HCT116 (cell line): ENCODE measurements at regions not wholly inside any gene's neighbourhood (a gene's known extent, or its start where the extent isn't known, plus 50 kb on each side); places are given as distances from the start of the nearest gene placed in this dataset.

Experiments
- ATAC-seq: fragments of 200-7000 bp; cut with Tn5 transposase; 2 replicates; pipeline ENCODE4 v1.9.1; 2020; ENCODE audit warnings: mild to moderate bottlenecking, moderate library complexity
- BruUV-seq: library from RNA; stranded (reverse); fragments of 400-500 nt; replicated peaks from 2 replicates; lab custom pipeline; 2021; lab: Mats Ljungman, UMichigan
- CTCF ChIA-PET: fragments of 300-600 bp; sonication (Branson Sonifier 250); formaldehyde crosslinking; loops from one replicate; lab custom pipeline; 2021; ENCODE audit warnings: antibody characterized with exemption; lab: Charles Lee
- POLR2A ChIA-PET: fragments of 300-600, 350-600 bp; sonication (Branson Sonifier 250); formaldehyde crosslinking; loops from one replicate; lab custom pipeline; 2021; ENCODE audit warnings: antibody characterized with exemption; lab: Charles Lee
- RAD21 ChIA-PET, 2 experiments: fragments of 300-600 bp; sonication (Branson Sonifier 250); formaldehyde crosslinking; loops; one replicate each; lab custom pipeline; 2023; ENCODE audit warnings: low total read pairs in 2 of 2; ENCODE audit not compliant: uncharacterized antibody in 2 of 2, unreplicated experiment in 2 of 2, low non-redundant PET in 1 of 2; lab: Charles Lee
- DNase-seq: peaks from one replicate; pipeline ENCODE4 v3.0.0-alpha.2; 2010; ENCODE audit warnings: low read depth, low spot score
- H2AFZ ChIP-seq: fragments of 200-600 bp; shearing (Covaris generic), sonication (generic); 2 replicates; pipeline ENCODE4 v1.6.1; 2017; ENCODE audit warnings: low read depth, mixed run types, mixed read lengths, antibody characterized with exemption, low read length; ENCODE audit not compliant: poor library complexity, severe bottlenecking
- H3K27ac ChIP-seq: 2 replicates; pipeline ENCODE4 v1.5.1; 2012; ENCODE audit warnings: low read depth, low read length
- H3K27me3 ChIP-seq: fragments of 200-600 bp; sonication (generic); 2 replicates; pipeline ENCODE4 v1.6.1; 2016; ENCODE audit warnings: mixed run types, low read length, mixed read lengths; ENCODE audit not compliant: insufficient read depth
- H3K36me3 ChIP-seq, 2 experiments: fragments of 200-500 bp in 1 of 2; fragments of 200-600 bp in 1 of 2; sonication (Bioruptor generic) in 1 of 2; sonication (generic) in 1 of 2; 2 replicates each; pipeline versions ENCODE4 v1.5.1 to v1.6.1; 2014 to 2016; ENCODE audit warnings: low read length in 2 of 2, inconsistent platforms in 1 of 2, mixed read lengths in 1 of 2, mixed run types in 1 of 2; ENCODE audit not compliant: insufficient read depth in 2 of 2, control insufficient read depth in 1 of 2
- H3K4me1 ChIP-seq, 2 experiments: fragments of 200-600 bp in 1 of 2; sonication (generic) in 1 of 2; 2 replicates each; pipeline versions ENCODE4 v1.5.1 to v1.6.1; 2012 to 2017; ENCODE audit warnings: low read length in 2 of 2, inconsistent platforms in 1 of 2, mild to moderate bottlenecking in 1 of 2, mixed read lengths in 1 of 2, mixed run types in 1 of 2, moderate library complexity in 1 of 2; ENCODE audit not compliant: insufficient read depth in 2 of 2, control insufficient read depth in 1 of 2
- H3K4me2 ChIP-seq: fragments of 200-600 bp; sonication (generic); 2 replicates; pipeline ENCODE4 v1.6.1; 2017; ENCODE audit warnings: mixed run types, low read length, mixed read lengths
- H3K4me3 ChIP-seq, 2 experiments: fragments of 200-600 bp in 1 of 2; sonication (generic) in 1 of 2; replicated peaks in 1 of 2; 2 replicates each; pipeline ENCODE4 v1.5.1; 2011 to 2016; ENCODE audit warnings: low read length in 2 of 2, control low read depth in 1 of 2, low read depth in 1 of 2, mild to moderate bottlenecking in 1 of 2, mixed read lengths in 1 of 2, mixed run types in 1 of 2
- H3K79me2 ChIP-seq: fragments of 200-600 bp; sonication (generic); 2 replicates; pipeline ENCODE4 v1.6.1; 2017; ENCODE audit warnings: mild to moderate bottlenecking, mixed run types, low read length, moderate library complexity, mixed read lengths; ENCODE audit not compliant: insufficient read depth
- H3K9ac ChIP-seq: fragments of 200-600 bp; sonication (generic); 2 replicates; pipeline ENCODE4 v1.6.1; 2016; ENCODE audit warnings: low read length, mixed read lengths
- H3K9me2 ChIP-seq: fragments of 200-600 bp; sonication (generic), shearing (Covaris generic); 2 replicates; pipeline ENCODE4 v1.6.1; 2017; ENCODE audit warnings: mixed run types, mild to moderate bottlenecking, moderate library complexity; ENCODE audit not compliant: insufficient read depth
- H3K9me3 ChIP-seq, 2 experiments: fragments of 200-500 bp in 1 of 2; fragments of 200-600 bp in 1 of 2; sonication (Bioruptor generic) in 1 of 2; sonication (generic) in 1 of 2; 2 replicates each; pipeline ENCODE4 v1.6.1; 2014 to 2017; ENCODE audit warnings: low read length in 2 of 2, mixed read lengths in 2 of 2, inconsistent platforms in 1 of 2, low read depth in 1 of 2, mild to moderate bottlenecking in 1 of 2, mixed run types in 1 of 2, moderate library complexity in 1 of 2; ENCODE audit not compliant: control insufficient read depth in 1 of 2, insufficient read depth in 1 of 2
- H4K20me1 ChIP-seq: fragments of 200-600 bp; sonication (generic), shearing (Covaris generic); 2 replicates; pipeline ENCODE4 v1.6.1; 2017; ENCODE audit warnings: mixed run types, mild to moderate bottlenecking, moderate library complexity; ENCODE audit not compliant: insufficient read depth
- CTCF ChIP-seq, 3 experiments: fragments of 200-600 bp in 1 of 3; sonication (generic) in 1 of 3; IDR thresholded peaks in 2 of 3; conservative IDR thresholded peaks in 1 of 3; 2 replicates each; pipeline ENCODE4 v1.5.1; 2012 to 2017; ENCODE audit warnings: low read depth in 2 of 3, low read length in 2 of 3, antibody characterized with exemption in 1 of 3, borderline replicate concordance in 1 of 3, control low read depth in 1 of 3, mild to moderate bottlenecking in 1 of 3, mixed read lengths in 1 of 3, mixed run types in 1 of 3, moderate library complexity in 1 of 3; ENCODE audit not compliant: insufficient read depth in 1 of 3
- EGR1 ChIP-seq: IDR thresholded peaks from 2 replicates; pipeline ENCODE4 v1.6.1; 2012; ENCODE audit warnings: low read depth
- FOSL1 ChIP-seq: IDR thresholded peaks from 2 replicates; pipeline ENCODE4 v1.6.1; 2012; ENCODE audit warnings: low read depth
- SP1 ChIP-seq: IDR thresholded peaks from 2 replicates; pipeline ENCODE4 v1.6.1; 2012; ENCODE audit warnings: low read depth
- intact Hi-C: fragments of 100-400 bp; cut with micrococcal nuclease; formaldehyde crosslinking; loops from 2 replicates; pipeline ENCODE4 v1.10.0; 2022

GRCh38 chr7:12094365-12094921 lies 116.7 kb upstream of the TMEM106B start:
- ATAC-seq (no peak), DNase-seq (no peak)
- intact Hi-C loops: no loop called here
- Histone ChIP-seq H3K4me3 (no peak overlapping the region), H4K20me1 (no peaks in the 10 kb centered on the region), H3K27me3 (no peaks in the 10 kb centered on the region), H3K4me1 (no peaks in the 10 kb centered on the region), H3K27ac (no peak overlapping the region), H3K4me2 (no peak overlapping the region), H3K79me2 (no peaks in the 10 kb centered on the region), H3K36me3 (no peaks in the 10 kb centered on the region), H3K9ac (no peak overlapping the region), H3K9me3 (no peaks in the 10 kb centered on the region), H2AFZ (no peak overlapping the region), H3K9me2 (no peaks in the 10 kb centered on the region)
- RAD21 ChIA-PET: no interaction called here
- POLR2A ChIA-PET: no interaction called here
- CTCF ChIA-PET: no interaction called here
- BruUV-seq: no TSS peak
- TF ChIP-seq CTCF (IDR thresholded peaks at IDR 0.05 in 2 of 3, conservative IDR thresholded peaks at IDR 0.05 in 1 of 3; ENCODE audit: borderline replicate concordance in 1 of 3, insufficient read depth in 1 of 3, low read depth in 2 of 3, low read length in 2 of 3): no peak
- TF ChIP-seq FOSL1: no peak

DNA sequence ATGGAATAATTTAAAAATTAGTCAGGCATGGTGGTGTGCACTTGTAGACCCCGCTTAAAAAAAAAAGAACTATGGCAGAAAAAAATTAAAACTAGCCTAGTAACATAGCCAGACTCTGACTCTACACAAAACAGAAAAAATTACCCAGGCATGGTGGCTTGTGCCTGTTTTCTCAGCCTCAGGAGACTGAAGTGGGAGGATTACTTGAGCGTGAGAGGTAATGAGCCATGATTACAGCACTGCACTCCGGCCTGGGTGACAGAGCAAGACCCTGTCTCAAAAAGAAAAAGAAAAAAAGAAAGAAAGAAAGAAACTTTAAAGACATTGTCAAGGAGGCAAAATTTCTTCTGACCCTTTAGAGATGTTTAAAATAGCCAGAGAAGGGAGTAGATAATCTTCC lies 109.0 kb upstream of the TMEM106B start:
- ChIA-PET CTCF (no interaction called here), RAD21 (no interaction called here), POLR2A (no interaction called here)
- Histone ChIP-seq H2AFZ (peak overlapping the region; percentile 32), H3K36me3 (no peaks in the 10 kb centered on the region), H3K4me3 (no peak overlapping the region), H3K27ac (no peak overlapping the region), H3K9ac (no peak overlapping the region), H3K4me2 (no peak overlapping the region), H4K20me1 (no peaks in the 10 kb centered on the region), H3K9me2 (no peaks in the 10 kb centered on the region), H3K9me3 (no peaks in the 10 kb centered on the region), H3K27me3 (no peaks in the 10 kb centered on the region), H3K79me2 (no peaks in the 10 kb centered on the region), H3K4me1 (no peaks in the 10 kb centered on the region)
- DNase-seq (no peak), ATAC-seq (no peak)
- no peak for TF ChIP-seq FOSL1
- no peak for TF ChIP-seq EGR1
- no peak for TF ChIP-seq CTCF (IDR thresholded peaks at IDR 0.05 in 2 of 3, conservative IDR thresholded peaks at IDR 0.05 in 1 of 3; ENCODE audit: borderline replicate concordance in 1 of 3, insufficient read depth in 1 of 3, low read depth in 2 of 3, low read length in 2 of 3)
- TF ChIP-seq SP1: no peak
- intact Hi-C loops: no loop called here
- no TSS peak for BruUV-seq
